Right lobe of liver (tissue), 4 donors: ENCODE measurements at regions not wholly inside any gene's neighbourhood (a gene's known extent, or its start where the extent isn't known, plus 50 kb on each side); places are given as distances from the start of the nearest gene placed in this dataset.

Source experiments
- CTCF ChIP-seq, 4 donors: fragments of 200-600 bp in 3 of 4; fragments of 450-650 bp in 1 of 4; IDR thresholded peaks; one replicate each; pipeline versions ENCODE4 v1.5.1 to v1.8.0; 2016 to 2022; ENCODE audit warnings: antibody characterized with exemption in 4 of 4, mild to moderate bottlenecking in 2 of 4
- POLR2A ChIP-seq: fragments of 450-650 bp; IDR thresholded peaks from one replicate; pipeline ENCODE4 v1.6.1; 2017; ENCODE audit warnings: antibody characterized with exemption, mild to moderate bottlenecking
- donor health status: DM: no; HTN: no; CAD: no.
- donor health status: DM: no; HTN: no; CAD: no.
- donor health status: DM: no; HTN: yes; CAD: no.

GRCh38 chr18:14285053-14285452 is 152.8 kb upstream of the ZNF519 start:
- no peak for TF ChIP-seq CTCF (IDR thresholded peaks at IDR 0.05)
- TF ChIP-seq POLR2A: no peak
